Right kidney (tissue), 1 donor: ENCODE measurements at regions not wholly inside any gene's neighbourhood (a gene's known extent, or its start where the extent isn't known, plus 50 kb on each side); places are given as distances from the start of the nearest gene placed in this dataset.

Source experiments
- DNase-seq: peaks from one replicate; pipeline ENCODE4 v3.0.0-alpha.2; 2016

GRCh38 chr12:19718401-19718800 lies 279.1 kb downstream of the AEBP2 start:
- no peak for DNase-seq

- DNase-seq = no peak
Observed at GRCh38 chr12:19719672-19720071, 280.4 kb downstream of the AEBP2 start.

GRCh38 chr12:19726122-19726521 lies 286.8 kb downstream of the AEBP2 start:
- no peak for DNase-seq

GRCh38 chr12:19726592-19726991 lies 287.3 kb downstream of the AEBP2 start:
- DNase-seq = no peak

GRCh38 chr12:19737019-19737418 lies 297.7 kb downstream of the AEBP2 start:
- DNase-seq = no peak

- DNase-seq = no peak
Observed at GRCh38 chr12:19739195-19739776, 300.0 kb downstream of the AEBP2 start.

- no peak for DNase-seq
Observed at GRCh38 chr12:19740472-19741131, 301.3 kb downstream of the AEBP2 start.

- DNase-seq = no peak
Observed at GRCh38 chr12:19741132-19741489, 301.8 kb downstream of the AEBP2 start.

GRCh38 chr12:19744705-19745218 lies 305.5 kb downstream of the AEBP2 start:
- no peak for DNase-seq

GRCh38 chr12:19746471-19746870 lies 307.2 kb downstream of the AEBP2 start:
- no peak for DNase-seq

GRCh38 chr12:19749906-19750574 lies 310.7 kb downstream of the AEBP2 start:
- DNase-seq = no peak

- DNase-seq = no peak
Observed at GRCh38 chr12:19751078-19751477, 311.8 kb downstream of the AEBP2 start.

GRCh38 chr12:19752712-19753111 lies 313.4 kb downstream of the AEBP2 start:
- DNase-seq = no peak

- DNase-seq = no peak
Observed at GRCh38 chr12:19755136-19755535, 315.8 kb downstream of the AEBP2 start.

GRCh38 chr12:19757317-19757877 lies 318.1 kb downstream of the AEBP2 start:
- DNase-seq = no peak

GRCh38 chr12:19759227-19759626 lies 319.9 kb downstream of the AEBP2 start:
- DNase-seq = no peak

GRCh38 chr12:19760611-19761010 lies 321.3 kb downstream of the AEBP2 start:
- no peak for DNase-seq

- no peak for DNase-seq
Observed at GRCh38 chr12:19761463-19761862, 322.2 kb downstream of the AEBP2 start.

- no peak for DNase-seq
Observed at GRCh38 chr12:19763488-19763887, 324.2 kb downstream of the AEBP2 start.

GRCh38 chr12:19764408-19764807 lies 325.1 kb downstream of the AEBP2 start:
- no peak for DNase-seq

GRCh38 chr12:19771858-19772257 lies 332.6 kb downstream of the AEBP2 start:
- DNase-seq = no peak

- no peak for DNase-seq
Observed at GRCh38 chr12:19772776-19773175, 333.5 kb downstream of the AEBP2 start.

GRCh38 chr12:19775241-19775640 lies 335.9 kb downstream of the AEBP2 start:
- no peak for DNase-seq
